Upper lobe of left lung (tissue), 6 donors: ENCODE measurements at regions not wholly inside any gene's neighbourhood (a gene's known extent, or its start where the extent isn't known, plus 50 kb on each side); places are given as distances from the start of the nearest gene placed in this dataset.

Source experiments
- ATAC-seq, 2 donors: fragments of 200-7000 bp; cut with Tn5 transposase; one replicate each; pipeline ENCODE4 v1.9.1; 2022; ENCODE audit warnings: mild to moderate bottlenecking in 2 of 2, moderate library complexity in 2 of 2; ENCODE audit not compliant: low FRiP score in 2 of 2
- DNase-seq, 2 donors: peaks; one replicate each; pipeline ENCODE4 v3.0.0-alpha.2; 2019 to 2020
- H3K27ac ChIP-seq, 4 donors: fragments of 200-600 bp; sonication (generic); one replicate each; pipeline ENCODE4 v1.5.1; 2016 to 2019
- H3K27me3 ChIP-seq, 4 donors: fragments of 200-600 bp; sonication (generic); one replicate each; pipeline ENCODE4 v1.5.1; 2017 to 2019
- H3K36me3 ChIP-seq, 4 donors: fragments of 200-600 bp; sonication (generic); one replicate each; pipeline ENCODE4 v1.5.1; 2016 to 2019
- H3K4me1 ChIP-seq, 4 donors: fragments of 200-600 bp; sonication (generic); one replicate each; pipeline ENCODE4 v1.5.1; 2018 to 2019
- H3K4me3 ChIP-seq, 4 donors: fragments of 200-600 bp; sonication (generic); one replicate each; pipeline ENCODE4 v1.5.1; 2017 to 2019; ENCODE audit warnings: mild to moderate bottlenecking in 2 of 4, moderate library complexity in 1 of 4
- H3K9me3 ChIP-seq, 4 donors: fragments of 200-600 bp; sonication (generic); one replicate each; pipeline ENCODE4 v1.5.1; 2018 to 2019
- EP300 ChIP-seq, 4 donors: sonication (generic); formaldehyde crosslinking; IDR thresholded peaks; one replicate each; pipeline ENCODE4 v1.5.1; 2017; ENCODE audit warnings: antibody characterized with exemption in 4 of 4, control low read depth in 2 of 4
- POLR2A ChIP-seq, 4 donors: fragments of 450-650 bp; IDR thresholded peaks; one replicate each; pipeline ENCODE4 v1.5.1; 2016 to 2017; ENCODE audit warnings: antibody characterized with exemption in 4 of 4, mild to moderate bottlenecking in 2 of 4
- POLR2AphosphoS5 ChIP-seq, 2 donors: sonication (generic); formaldehyde crosslinking; IDR thresholded peaks; one replicate each; pipeline ENCODE4 v1.5.1; 2017; ENCODE audit warnings: antibody characterized with exemption in 2 of 2
- WGBS, 2 donors: methylation state at CpG; one replicate each; pipeline ENCODE4 v1.1.5; 2017 to 2018; 5-methylcytosine and 5-hydroxymethylcytosine counted together
- TF ChIP-seq, protein P1 (sequence below), 6 experiments: fragments of 450-650 bp in 4 of 6; fragments of 200-600 bp in 2 of 6; sonication (generic) in 2 of 6; IDR thresholded peaks; one replicate each; pipeline ENCODE4 v1.5.1; 2016 to 2019; ENCODE audit warnings: antibody characterized with exemption in 6 of 6
- donor health status: DM: no; HTN: no; CAD: no; lungs with moderate emphysema.
- donor health status: DM: no; HTN: yes; CAD: no; lungs with severe emphysema.

DNA sequence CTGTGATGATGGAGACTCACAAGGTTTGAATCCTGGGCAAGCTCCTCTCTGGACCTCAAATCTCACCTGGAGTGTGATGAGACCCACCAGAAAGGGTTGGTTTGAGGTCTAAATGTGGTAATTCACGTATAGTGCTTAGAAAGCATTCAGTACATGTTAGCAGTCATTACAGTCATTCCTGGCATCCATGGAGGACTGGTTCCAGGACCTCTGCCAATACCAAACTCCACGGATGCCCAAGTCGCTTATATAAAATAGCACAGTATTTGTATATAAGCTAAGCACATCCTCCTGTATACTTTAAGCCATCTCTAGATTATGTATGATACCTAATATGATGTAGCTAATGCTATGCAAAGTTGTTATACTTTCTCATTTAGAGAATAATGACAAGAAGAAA, 67.6 kb upstream of the CYP2D6 start:
- no peak for ATAC-seq
- H3K4me3 ChIP-seq, result no peak overlapping the region
- no peak overlapping the region for H3K27ac ChIP-seq
- 73 to 74% methylated on average over 3 of the region's 3 CpGs for whole genome bisulfite sequencing, 2 donors
- no peaks in the 10 kb centered on the region for H3K36me3 ChIP-seq
- no peaks in the 10 kb centered on the region for H3K9me3 ChIP-seq
- TF ChIP-seq POLR2A (IDR thresholded peaks at IDR 0.05), result no peak
- TF ChIP-seq, protein P1, sequence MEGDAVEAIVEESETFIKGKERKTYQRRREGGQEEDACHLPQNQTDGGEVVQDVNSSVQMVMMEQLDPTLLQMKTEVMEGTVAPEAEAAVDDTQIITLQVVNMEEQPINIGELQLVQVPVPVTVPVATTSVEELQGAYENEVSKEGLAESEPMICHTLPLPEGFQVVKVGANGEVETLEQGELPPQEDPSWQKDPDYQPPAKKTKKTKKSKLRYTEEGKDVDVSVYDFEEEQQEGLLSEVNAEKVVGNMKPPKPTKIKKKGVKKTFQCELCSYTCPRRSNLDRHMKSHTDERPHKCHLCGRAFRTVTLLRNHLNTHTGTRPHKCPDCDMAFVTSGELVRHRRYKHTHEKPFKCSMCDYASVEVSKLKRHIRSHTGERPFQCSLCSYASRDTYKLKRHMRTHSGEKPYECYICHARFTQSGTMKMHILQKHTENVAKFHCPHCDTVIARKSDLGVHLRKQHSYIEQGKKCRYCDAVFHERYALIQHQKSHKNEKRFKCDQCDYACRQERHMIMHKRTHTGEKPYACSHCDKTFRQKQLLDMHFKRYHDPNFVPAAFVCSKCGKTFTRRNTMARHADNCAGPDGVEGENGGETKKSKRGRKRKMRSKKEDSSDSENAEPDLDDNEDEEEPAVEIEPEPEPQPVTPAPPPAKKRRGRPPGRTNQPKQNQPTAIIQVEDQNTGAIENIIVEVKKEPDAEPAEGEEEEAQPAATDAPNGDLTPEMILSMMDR (IDR thresholded peaks at IDR 0.05), result no peak
- no peak for TF ChIP-seq POLR2AphosphoS5 (IDR thresholded peaks at IDR 0.05)
- TF ChIP-seq EP300 (IDR thresholded peaks at IDR 0.05), result no peak
- H3K27me3 ChIP-seq, result no peaks in the 10 kb centered on the region
- no peak for DNase-seq
- H3K4me1 ChIP-seq, result no peaks in the 10 kb centered on the region

DNA sequence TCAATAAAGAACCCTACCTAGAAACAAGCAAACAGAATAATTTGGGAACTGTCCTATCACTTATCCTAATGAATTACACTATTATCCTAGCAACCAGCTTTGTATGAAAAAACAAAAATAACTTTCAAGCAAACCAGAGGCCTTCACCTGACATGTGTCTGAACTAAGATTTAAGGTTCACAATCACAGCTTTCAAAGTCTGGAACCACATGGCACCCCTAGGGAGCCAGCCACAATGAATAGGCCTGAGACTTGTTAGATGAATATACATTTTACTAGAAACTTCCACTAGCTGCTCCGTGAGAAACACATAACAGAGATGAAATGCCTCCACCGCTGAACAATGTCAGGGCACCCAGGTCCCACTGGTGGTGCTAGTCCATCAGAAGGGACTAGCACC, 65.8 kb upstream of the CYP2D6 start:
- Histone ChIP-seq H3K4me3 (no peak overlapping the region), H3K27me3 (no peaks in the 10 kb centered on the region), H3K27ac (no peak overlapping the region), H3K9me3 (no peaks in the 10 kb centered on the region), H3K4me1 (no peaks in the 10 kb centered on the region), H3K36me3 (no peaks in the 10 kb centered on the region)
- no peak for DNase-seq
- 75 to 88% methylated on average over 2 of the region's 2 CpGs for WGBS, 2 donors
- TF ChIP-seq EP300 (IDR thresholded peaks at IDR 0.05), result no peak
- TF ChIP-seq POLR2A (IDR thresholded peaks at IDR 0.05), result no peak
- TF ChIP-seq POLR2AphosphoS5 (IDR thresholded peaks at IDR 0.05), result no peak
- TF ChIP-seq, protein P1 (IDR thresholded peaks at IDR 0.05), result no peak
- no peak for ATAC-seq

DNA sequence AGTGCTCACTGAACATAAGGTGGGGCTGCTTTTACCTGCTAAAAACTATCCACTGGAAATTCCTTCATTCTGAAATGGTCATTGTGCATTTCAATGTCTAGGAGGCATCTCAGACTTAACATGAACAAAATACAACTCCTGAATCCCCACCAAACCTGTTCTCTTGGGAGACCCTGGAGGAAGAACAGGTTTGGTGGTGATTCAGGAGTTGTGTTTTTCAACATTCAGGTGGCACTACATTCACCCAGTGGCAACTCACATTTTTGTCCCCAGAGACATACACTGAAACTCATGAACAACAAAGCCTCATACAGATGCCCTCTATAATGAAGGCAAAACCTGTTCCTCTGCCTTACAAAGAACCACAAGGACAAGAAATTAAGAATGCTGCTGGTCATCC, 64.3 kb upstream of the CYP2D6 start:
- no peak for TF ChIP-seq POLR2AphosphoS5 (IDR thresholded peaks at IDR 0.05)
- TF ChIP-seq, protein P1 (IDR thresholded peaks at IDR 0.05), result no peak
- TF ChIP-seq POLR2A (IDR thresholded peaks at IDR 0.05), result no peak
- TF ChIP-seq EP300 (IDR thresholded peaks at IDR 0.05), result no peak
- no peak for ATAC-seq
- Histone ChIP-seq H3K9me3 (no peaks in the 10 kb centered on the region), H3K4me1 (no peaks in the 10 kb centered on the region), H3K27ac (no peak overlapping the region), H3K36me3 (no peaks in the 10 kb centered on the region), H3K4me3 (no peak overlapping the region), H3K27me3 (no peaks in the 10 kb centered on the region)
- DNase-seq, result no peak

DNA sequence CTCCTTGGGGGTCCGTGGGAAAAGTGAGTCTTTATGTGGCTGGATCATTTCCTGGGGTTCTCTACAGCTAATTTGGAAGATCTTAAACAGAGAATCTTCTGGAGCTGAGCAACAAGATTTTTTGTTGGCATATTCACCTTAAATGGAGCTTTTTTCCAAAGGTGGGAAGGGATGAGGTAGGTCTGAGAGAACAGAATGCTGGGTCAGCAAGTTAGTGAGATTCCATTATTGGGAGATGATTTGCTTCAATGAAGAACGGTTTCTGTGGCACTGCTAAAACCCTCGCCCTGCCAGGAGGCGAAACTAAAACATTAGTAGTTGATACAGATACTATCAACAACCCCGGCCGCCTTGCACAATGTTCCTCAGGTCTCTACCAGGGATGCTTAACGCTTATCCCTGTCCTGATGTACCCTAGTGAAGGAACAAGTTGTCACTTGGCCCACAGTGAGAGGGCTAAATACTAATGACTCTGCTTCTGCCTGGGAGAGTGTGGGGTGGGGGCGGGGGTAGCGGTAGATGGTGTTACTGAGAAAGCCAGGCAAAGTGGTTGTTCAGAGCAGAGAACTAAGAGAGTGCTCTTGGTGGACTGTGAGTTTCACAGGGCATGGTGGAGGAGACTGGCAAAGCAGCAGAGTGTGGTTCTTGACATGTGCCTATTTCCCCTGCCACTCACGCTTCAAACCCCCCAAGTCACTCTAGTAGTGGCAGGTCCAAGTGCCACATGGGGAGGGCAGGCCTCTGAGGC, 63.7 kb upstream of the CYP2D6 start:
- no peak overlapping the region for H3K4me3 ChIP-seq
- 93 to 97% methylated on average over 10 of the region's 10 CpGs for WGBS, 2 donors

More for the DNA sequence above, 63.7 kb upstream of the CYP2D6 start:
- no peak for TF ChIP-seq POLR2A (IDR thresholded peaks at IDR 0.05)
- TF ChIP-seq, protein P1 (IDR thresholded peaks at IDR 0.05), result no peak
- TF ChIP-seq EP300 (IDR thresholded peaks at IDR 0.05), result no peak
- TF ChIP-seq POLR2AphosphoS5 (IDR thresholded peaks at IDR 0.05), result no peak
- Histone ChIP-seq H3K27ac (no peak overlapping the region), H3K4me1 (no peaks in the 10 kb centered on the region), H3K27me3 (no peaks in the 10 kb centered on the region), H3K36me3 (no peaks in the 10 kb centered on the region), H3K9me3 (no peaks in the 10 kb centered on the region)
- ATAC-seq (no peak), DNase-seq (no peak)
